Bone marrow (tissue), 2 donors: ENCODE measurements at regions not wholly inside any gene's neighbourhood (a gene's known extent, or its start where the extent isn't known, plus 50 kb on each side); places are given as distances from the start of the nearest gene placed in this dataset.

Experiments
- DNase-seq, 2 donors: peaks; one replicate each; lab custom pipeline; 2025; lab: John Stamatoyannopoulos, UW

GRCh38 chr15:67000896-67001295 lies 64.5 kb upstream of the SMAD3 start:
- DNase-seq = no peak

GRCh38 chr15:67002368-67002767 lies 63.0 kb upstream of the SMAD3 start:
- no peak for DNase-seq

- no peak for DNase-seq
These were observed 61.8 kb upstream of the SMAD3 start for GRCh38 chr15:67003586-67003985.

GRCh38 chr15:67004142-67004541 lies 61.3 kb upstream of the SMAD3 start:
- no peak for DNase-seq

GRCh38 chr15:67005294-67005996 lies 60.0 kb upstream of the SMAD3 start:
- no peak for DNase-seq

GRCh38 chr15:67006083-67007065 lies 59.0 kb upstream of the SMAD3 start:
- no peak for DNase-seq

GRCh38 chr15:67009576-67010569 lies 55.5 kb upstream of the SMAD3 start:
- no peak for DNase-seq

GRCh38 chr15:67010898-67011616 lies 54.3 kb upstream of the SMAD3 start:
- no peak for DNase-seq

GRCh38 chr15:67011617-67012005 lies 53.8 kb upstream of the SMAD3 start:
- DNase-seq = no peak

GRCh38 chr15:67013696-67014095 lies 51.7 kb upstream of the SMAD3 start:
- DNase-seq = no peak
